ENCODE measurements at regions not wholly inside any gene's neighbourhood (a gene's known extent, or its start where the extent isn't known, plus 50 kb on each side); places are given as distances from the start of the nearest gene placed in this dataset.

DNA sequence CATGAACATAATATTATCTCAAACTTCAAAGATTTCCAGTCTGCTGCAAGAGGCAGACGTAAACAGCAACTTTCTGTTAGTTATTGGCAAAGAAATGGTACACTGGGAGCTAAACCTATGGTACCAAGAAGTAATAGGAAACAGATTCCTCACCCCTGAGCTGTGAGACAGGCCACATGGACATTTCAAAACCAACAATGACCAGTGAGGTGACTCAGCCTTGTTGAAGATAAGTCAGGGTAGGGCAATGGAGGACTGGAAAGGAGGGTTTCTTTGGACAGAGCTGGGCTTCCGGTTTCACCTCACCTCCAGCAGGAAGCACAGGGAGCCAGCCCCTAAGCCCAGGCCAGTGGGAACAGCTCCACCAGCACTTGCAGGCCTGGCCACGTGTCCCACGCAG is 1320.5 kb downstream of the AACS start:
- no peak overlapping the region for H3K27ac ChIP-seq
- in situ Hi-C loops (cut with MboI; ENCODE audit: low pct_unique_long_range_greater_than_20kb in 2 of 9, low sequenced_read_pairs in 9 of 9, unreplicated experiment in 9 of 9): no loop called here
- 0 to 100% (median 50%) methylated on average over 1 to 4 of the region's 4 CpGs; no CpG with 5 or more reads in 1 of the 10 experiments for WGBS, 10 experiments

DNA sequence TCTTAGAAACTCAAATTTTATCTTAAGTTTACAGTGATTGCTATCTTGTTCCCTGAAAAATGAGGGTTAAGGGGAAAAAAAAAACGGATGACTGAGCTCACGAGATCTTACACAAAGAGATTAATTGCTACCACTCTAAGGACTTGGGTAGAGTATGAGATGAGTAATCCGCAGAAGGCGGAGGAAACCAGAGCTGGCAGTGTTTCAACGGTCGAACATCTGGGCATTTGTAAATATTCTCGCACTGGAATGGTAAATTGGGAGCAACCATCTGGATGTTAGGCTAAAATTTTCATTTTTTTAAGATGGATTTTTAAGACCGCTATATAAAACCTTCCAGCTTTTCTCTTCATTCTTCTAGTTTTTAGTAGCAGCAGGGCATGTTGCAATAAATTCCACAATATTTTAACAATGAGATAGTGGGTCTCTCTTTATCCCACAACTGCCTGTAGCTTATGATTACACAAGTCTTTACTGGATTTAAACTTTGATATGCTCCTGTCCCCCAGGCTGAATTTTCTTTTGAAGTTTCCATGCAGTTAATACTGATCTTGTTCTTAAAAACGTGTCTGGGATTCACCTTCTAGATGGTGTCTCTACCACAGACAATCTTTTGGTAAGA is 1324.1 kb downstream of the AACS start:
- 0 to 75% (median 41%) methylated on average over 3 to 9 of the region's 9 CpGs; no CpG with 5 or more reads in 1 of the 10 experiments for WGBS, 10 experiments
- in situ Hi-C loops (cut with MboI; ENCODE audit: low pct_unique_long_range_greater_than_20kb in 2 of 9, low sequenced_read_pairs in 9 of 9, unreplicated experiment in 9 of 9): no loop called here
- Histone ChIP-seq H3K4me1 (replicated peaks in 1 of 2) (no peaks in the 10 kb centered on the region), H3K27ac (no peak overlapping the region), H3K4me3 (no peak overlapping the region)
- peak in 1 of 8 experiments; percentile 48 for ATAC-seq (replicated peaks in 6 of 8)

More for the DNA sequence above, 1320.5 kb downstream of the AACS start:
- no peak for ATAC-seq (replicated peaks in 6 of 8)
- no peaks in the 10 kb centered on the region for H3K4me1 ChIP-seq (replicated peaks in 1 of 2)
- no peak overlapping the region for H3K4me3 ChIP-seq

DNA sequence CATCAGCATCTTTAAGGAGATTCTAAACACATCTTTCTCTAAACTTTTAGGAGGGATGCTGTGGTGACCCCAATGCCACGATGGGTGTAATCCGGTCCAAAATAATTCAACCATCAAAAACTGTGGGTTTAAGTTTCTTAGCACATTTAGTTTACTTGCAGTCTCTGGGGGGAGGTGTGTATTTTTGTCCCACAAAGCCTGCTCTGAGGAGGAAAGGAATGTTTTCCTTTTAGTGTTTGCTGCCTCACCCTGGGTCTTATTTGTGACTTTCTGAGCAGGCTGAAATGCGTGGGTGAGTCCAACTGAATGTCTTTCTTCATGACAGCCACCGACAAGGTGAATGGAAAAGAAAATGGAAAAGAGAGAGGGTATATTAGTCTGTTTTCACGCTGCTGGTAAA is 1324.7 kb downstream of the AACS start:
- Histone ChIP-seq H3K27ac (no peak overlapping the region), H3K4me3 (no peak overlapping the region), H3K4me1 (replicated peaks in 1 of 2) (no peaks in the 10 kb centered on the region)
- ATAC-seq (replicated peaks in 6 of 8): no peak
- 0 to 83% (median 30%) methylated on average over 1 to 5 of the region's 5 CpGs for WGBS, 10 experiments
- in situ Hi-C loops (cut with MboI; ENCODE audit: low pct_unique_long_range_greater_than_20kb in 2 of 9, low sequenced_read_pairs in 9 of 9, unreplicated experiment in 9 of 9): no loop called here

DNA sequence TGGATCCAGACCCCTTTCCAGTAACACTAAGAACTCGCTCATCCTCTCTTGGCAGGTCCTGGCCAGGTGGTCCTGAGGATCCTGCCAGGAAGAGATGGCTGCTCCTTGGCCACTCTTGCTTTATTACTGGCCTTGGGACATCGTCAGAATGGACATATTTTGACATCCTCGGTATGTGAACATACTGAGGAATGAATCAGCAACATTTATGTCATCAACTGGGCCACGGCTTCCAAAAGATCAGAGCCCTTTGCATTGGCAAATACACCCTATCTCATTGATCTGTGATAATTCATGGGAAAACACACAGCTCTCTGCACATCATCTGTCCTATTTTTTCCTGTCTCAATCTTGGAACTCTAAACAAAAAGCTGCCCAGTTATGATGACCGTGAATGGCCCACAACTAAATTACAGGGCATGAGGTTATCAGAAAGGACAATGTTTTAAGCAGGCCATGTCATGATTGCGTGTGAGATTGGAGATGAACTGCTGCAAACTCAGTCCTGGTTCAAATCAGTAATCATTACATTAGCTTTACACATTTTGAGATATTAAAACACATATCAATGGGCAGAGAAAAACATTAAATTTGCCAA is 1325.8 kb downstream of the AACS start:
- H3K27ac ChIP-seq: no peak overlapping the region
- H3K4me3 ChIP-seq: no peak overlapping the region
- 5 to 90% (median 50%) methylated on average over 2 to 5 of the region's 6 CpGs; no CpG with 5 or more reads in 1 of the 10 experiments for WGBS, 10 experiments
- ATAC-seq (replicated peaks in 6 of 8): no peak
- in situ Hi-C loops (cut with MboI; ENCODE audit: low pct_unique_long_range_greater_than_20kb in 2 of 9, low sequenced_read_pairs in 9 of 9, unreplicated experiment in 9 of 9): no loop called here
- H3K4me1 ChIP-seq (replicated peaks in 1 of 2): no peaks in the 10 kb centered on the region

DNA sequence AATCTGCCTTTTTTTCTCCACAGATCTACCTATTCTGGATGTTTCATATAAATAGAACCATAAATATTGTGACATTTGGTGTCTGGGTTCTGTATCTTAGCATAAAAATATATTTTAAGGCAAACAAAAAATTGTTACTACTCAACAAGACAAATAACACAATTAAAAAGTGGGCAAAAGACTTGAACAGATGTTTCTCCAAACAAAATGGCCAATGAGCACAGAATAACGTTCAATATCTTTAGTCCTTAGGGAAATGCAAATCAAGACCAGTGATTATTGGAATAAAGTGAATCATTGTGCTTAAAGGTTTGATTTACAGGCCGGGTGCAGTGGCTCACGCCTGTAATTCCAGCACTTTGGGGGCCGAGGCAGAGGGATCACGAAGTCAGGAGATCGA is 1331.3 kb downstream of the AACS start:
- in situ Hi-C loops (cut with MboI; ENCODE audit: low pct_unique_long_range_greater_than_20kb in 2 of 9, low sequenced_read_pairs in 9 of 9, unreplicated experiment in 9 of 9): no loop called here
- 0 to 92% (median 38%) methylated on average over 1 to 6 of the region's 6 CpGs; no CpG with 5 or more reads in 2 of the 10 experiments for WGBS, 10 experiments
- Histone ChIP-seq H3K27ac (no peak overlapping the region), H3K4me1 (replicated peaks in 1 of 2) (no peaks in the 10 kb centered on the region), H3K4me3 (no peak overlapping the region)
- no peak for ATAC-seq (replicated peaks in 6 of 8)

DNA sequence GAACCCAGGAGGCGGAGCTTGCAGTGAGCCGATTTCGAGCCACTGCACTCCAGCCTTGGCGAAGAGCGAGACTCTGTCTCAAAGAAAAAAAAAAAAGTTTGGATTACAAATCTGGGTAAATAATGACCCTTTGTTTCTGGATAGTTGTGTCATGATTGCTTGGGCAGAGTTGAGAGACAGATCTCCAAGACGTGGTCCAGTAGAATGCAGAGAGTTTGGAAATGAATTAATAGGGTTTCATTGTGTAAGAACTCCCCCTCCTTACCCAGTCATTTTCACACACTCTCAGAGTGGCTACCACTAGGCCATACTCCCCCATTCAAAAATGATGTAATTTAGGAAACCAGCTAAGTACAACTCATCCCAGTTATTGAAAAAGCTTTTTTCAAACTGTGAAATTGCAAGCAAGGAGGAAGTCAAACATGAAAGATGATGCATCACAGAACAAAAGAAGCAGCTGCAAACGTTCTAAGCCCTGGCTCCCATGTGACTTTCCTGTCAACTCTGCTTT is 1331.9 kb downstream of the AACS start:
- Histone ChIP-seq H3K27ac (no peak overlapping the region), H3K4me3 (no peak overlapping the region), H3K4me1 (replicated peaks in 1 of 2) (no peaks in the 10 kb centered on the region)
- 0 to 76% (median 37%) methylated on average over 1 to 7 of the region's 7 CpGs for WGBS, 10 experiments
- peak in 2 of 8 experiments; percentile 89 to 91 for ATAC-seq (replicated peaks in 6 of 8)
- in situ Hi-C loops (cut with MboI; ENCODE audit: low pct_unique_long_range_greater_than_20kb in 2 of 9, low sequenced_read_pairs in 9 of 9, unreplicated experiment in 9 of 9): no loop called here

DNA sequence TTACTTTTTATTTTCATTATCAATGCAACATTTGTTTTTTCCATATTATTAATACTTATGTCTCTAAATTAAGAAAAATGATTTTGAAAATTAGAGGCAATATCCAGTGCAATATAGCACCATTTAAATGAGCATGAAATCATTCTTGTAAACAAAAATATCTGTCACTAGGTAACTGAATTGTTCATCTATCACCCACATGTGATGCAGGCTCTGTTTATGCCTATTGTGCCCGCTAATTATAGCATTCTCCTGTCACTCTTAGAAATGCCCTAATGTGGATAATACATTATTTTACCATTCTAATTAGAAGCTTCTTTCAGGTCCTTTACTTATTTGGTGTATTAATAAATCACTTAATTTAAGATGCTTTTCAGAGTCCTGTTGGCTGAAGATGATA is 1332.4 kb downstream of the AACS start:
- Histone ChIP-seq H3K4me1 (replicated peaks in 1 of 2) (no peaks in the 10 kb centered on the region), H3K4me3 (no peak overlapping the region), H3K27ac (no peak overlapping the region)
- WGBS, 10 experiments: 0 to 91% (median 31%) methylated on average over 1 of the region's 1 CpG; no CpG with 5 or more reads in 2 of the 10 experiments
- peak in 2 of 8 experiments; percentile 51 to 63 for ATAC-seq (replicated peaks in 6 of 8)
- in situ Hi-C loops (cut with MboI; ENCODE audit: low pct_unique_long_range_greater_than_20kb in 2 of 9, low sequenced_read_pairs in 9 of 9, unreplicated experiment in 9 of 9): no loop called here

DNA sequence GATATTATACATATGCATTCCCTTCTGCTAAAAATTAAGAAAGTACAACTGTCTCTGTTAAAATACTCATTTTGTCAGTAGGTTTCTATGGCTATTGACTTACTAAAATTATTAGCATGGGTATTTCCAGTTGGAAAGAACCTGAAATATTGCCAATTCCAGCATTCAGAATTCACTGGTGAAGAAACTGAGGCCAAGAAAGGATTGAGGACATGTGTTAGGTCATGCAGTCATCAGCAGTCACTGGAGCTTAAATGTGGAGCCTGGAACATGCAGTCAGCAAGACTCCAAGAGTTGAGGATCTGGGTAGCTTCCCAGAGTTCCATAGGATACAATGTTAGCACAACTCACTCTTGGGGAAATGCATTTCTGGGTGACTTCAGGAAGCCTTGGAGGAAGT is 1335.6 kb downstream of the AACS start:
- no peak for ATAC-seq (replicated peaks in 6 of 8)
- in situ Hi-C loops (cut with MboI; ENCODE audit: low pct_unique_long_range_greater_than_20kb in 2 of 9, low sequenced_read_pairs in 9 of 9, unreplicated experiment in 9 of 9): no loop called here
- H3K4me1 ChIP-seq (replicated peaks in 1 of 2): no peaks in the 10 kb centered on the region

DNA sequence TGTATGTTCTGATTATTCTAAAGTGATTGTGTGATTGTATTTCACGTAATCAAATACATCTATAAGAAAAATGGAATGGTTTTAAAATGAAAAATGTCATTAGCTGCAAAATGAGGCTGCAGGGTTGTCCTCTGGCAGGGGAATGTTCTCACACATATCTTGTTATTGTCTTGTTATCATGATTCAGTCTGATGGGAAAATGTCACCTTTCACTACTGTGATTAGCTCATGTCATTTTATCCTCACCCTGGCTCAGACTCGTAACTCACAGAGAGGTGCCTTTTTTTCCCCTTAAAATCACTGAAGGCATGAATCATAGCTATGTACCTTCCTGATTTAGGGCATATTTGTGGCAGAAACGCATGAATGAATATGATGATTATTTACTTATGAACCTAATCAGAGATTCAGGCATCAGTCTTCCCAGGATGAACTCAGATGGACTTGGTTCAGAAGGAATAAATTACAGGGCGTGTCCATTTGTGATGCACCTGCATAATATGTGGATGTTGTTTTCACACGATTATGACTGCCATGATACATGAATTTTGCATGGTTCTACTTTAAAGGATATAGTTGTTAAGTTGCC is 1339.2 kb downstream of the AACS start:
- WGBS, 10 experiments: 0 to 86% (median 28%) methylated on average over 1 to 5 of the region's 5 CpGs; no CpG with 5 or more reads in 1 of the 10 experiments
- H3K27ac ChIP-seq: no peak overlapping the region
- in situ Hi-C loops (cut with MboI; ENCODE audit: low pct_unique_long_range_greater_than_20kb in 2 of 9, low sequenced_read_pairs in 9 of 9, unreplicated experiment in 9 of 9): no loop called here
- peak in 1 of 8 experiments; percentile 91 for ATAC-seq (replicated peaks in 6 of 8)
- H3K4me3 ChIP-seq: no peak overlapping the region
- no peaks in the 10 kb centered on the region for H3K4me1 ChIP-seq (replicated peaks in 1 of 2)

More for the DNA sequence above, 1335.6 kb downstream of the AACS start:
- H3K4me3 ChIP-seq: no peak overlapping the region
- H3K27ac ChIP-seq: no peak overlapping the region

DNA sequence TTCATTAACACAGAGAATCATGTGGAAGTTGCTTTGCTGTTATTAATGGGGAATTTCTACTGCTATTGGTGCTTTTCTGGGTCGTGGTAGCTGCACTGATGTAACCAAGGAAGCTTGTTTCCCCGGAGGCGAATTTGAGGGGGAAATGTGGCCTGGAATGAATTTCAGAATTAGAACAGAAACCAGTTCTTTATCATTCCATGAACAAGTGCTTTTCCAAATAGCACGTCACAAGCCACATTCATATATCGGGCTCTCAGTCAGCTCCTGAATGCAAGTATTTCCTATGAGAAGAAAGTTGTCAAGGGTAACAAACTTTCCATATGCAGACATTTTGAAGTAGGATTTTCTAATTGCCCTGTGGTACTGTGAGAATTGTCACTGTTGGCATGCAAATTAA is 1353.2 kb downstream of the AACS start:
- 6 to 45% (median 31%) methylated on average over 1 to 5 of the region's 5 CpGs; no CpG with 5 or more reads in 1 of the 10 experiments for WGBS, 10 experiments
- in situ Hi-C loops (cut with MboI; ENCODE audit: low pct_unique_long_range_greater_than_20kb in 2 of 9, low sequenced_read_pairs in 9 of 9, unreplicated experiment in 9 of 9): no loop called here

DNA sequence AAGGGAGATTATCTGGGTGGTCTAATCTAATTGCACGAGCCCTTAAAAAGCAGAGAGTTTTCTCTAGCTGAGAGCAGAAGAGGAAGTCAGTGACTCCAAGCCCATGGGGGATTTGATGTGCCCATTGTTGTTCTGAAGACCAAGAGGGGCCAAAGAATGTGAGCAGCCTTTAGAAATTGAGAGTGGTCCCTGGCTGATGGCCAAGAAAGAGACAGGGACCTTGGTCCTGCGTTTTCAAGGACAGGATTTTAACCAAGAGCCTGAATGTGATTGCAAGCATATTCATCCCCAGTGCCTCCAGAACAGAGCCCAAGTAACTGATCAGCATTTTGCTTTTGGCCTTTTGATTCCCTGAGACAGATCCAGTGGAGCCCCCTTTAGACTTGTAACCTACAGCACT is 1353.9 kb downstream of the AACS start:
- ATAC-seq (replicated peaks in 6 of 8): peak in 2 of 8 experiments; percentile 32 to 39
- in situ Hi-C loops (cut with MboI; ENCODE audit: low pct_unique_long_range_greater_than_20kb in 2 of 9, low sequenced_read_pairs in 9 of 9, unreplicated experiment in 9 of 9): no loop called here
- Histone ChIP-seq H3K4me1 (replicated peaks in 1 of 2) (no peaks in the 10 kb centered on the region), H3K4me3 (no peak overlapping the region), H3K27ac (no peak overlapping the region)
- WGBS, 10 experiments: 0 to 44% (median 13%) methylated on average over 1 to 2 of the region's 2 CpGs; no CpG with 5 or more reads in 4 of the 10 experiments

More for the DNA sequence above, 1353.2 kb downstream of the AACS start:
- no peaks in the 10 kb centered on the region for H3K4me1 ChIP-seq (replicated peaks in 1 of 2)
- H3K4me3 ChIP-seq: no peak overlapping the region
- no peak overlapping the region for H3K27ac ChIP-seq
- ATAC-seq (replicated peaks in 6 of 8): peak in 3 of 8 experiments; percentile 36 to 85 (median 62)

DNA sequence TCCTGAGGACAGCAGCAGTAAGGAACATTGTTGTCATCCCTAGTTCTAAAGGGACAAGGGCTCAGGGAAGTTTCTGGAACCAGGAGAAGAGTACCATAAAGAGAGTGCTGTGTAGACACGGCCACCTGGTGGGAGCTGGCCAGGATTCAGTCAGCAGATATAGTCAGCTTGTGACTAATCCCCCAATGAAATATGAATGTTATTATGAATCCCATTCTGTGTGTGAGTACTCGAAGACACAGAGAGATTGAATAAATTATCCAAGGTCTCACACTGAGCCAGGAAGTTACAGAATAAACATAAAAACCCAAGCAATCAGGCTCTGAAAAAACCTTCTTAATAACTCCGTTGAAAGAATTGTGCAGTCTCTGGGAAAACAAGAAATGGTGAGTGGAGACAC is 1359.5 kb downstream of the AACS start:
- peak in 2 of 8 experiments; percentile 54 to 74 for ATAC-seq (replicated peaks in 6 of 8)
- H3K4me1 ChIP-seq (replicated peaks in 1 of 2): no peaks in the 10 kb centered on the region
- H3K27ac ChIP-seq: no peak overlapping the region
- in situ Hi-C loops (cut with MboI; ENCODE audit: low pct_unique_long_range_greater_than_20kb in 2 of 9, low sequenced_read_pairs in 9 of 9, unreplicated experiment in 9 of 9): no loop called here
- H3K4me3 ChIP-seq: no peak overlapping the region
- 0 to 80% (median 17%) methylated on average over 1 to 3 of the region's 3 CpGs; no CpG with 5 or more reads in 2 of the 10 experiments for WGBS, 10 experiments

DNA sequence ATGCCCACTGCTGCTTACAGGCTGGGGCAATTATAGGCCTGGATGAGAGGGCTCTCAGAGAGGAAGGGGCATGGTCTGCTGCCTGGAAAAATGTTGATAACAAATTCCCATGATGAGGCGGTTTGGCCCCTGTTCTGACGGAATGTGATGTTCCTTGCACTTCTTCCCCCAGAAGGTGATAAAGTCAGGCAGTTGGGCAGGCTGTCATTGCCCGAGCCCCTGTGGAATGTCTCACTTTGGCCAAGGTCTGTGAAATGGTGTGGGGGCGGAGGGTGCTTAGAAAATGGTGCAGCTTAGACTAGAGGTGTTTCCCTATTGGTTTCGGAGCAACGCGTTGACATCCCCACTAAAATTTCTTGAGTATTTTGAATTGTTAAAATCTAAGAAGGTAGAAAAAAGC is 1360.0 kb downstream of the AACS start:
- H3K27ac ChIP-seq: no peak overlapping the region
- H3K4me1 ChIP-seq (replicated peaks in 1 of 2): no peaks in the 10 kb centered on the region
- in situ Hi-C loops (cut with MboI; ENCODE audit: low pct_unique_long_range_greater_than_20kb in 2 of 9, low sequenced_read_pairs in 9 of 9, unreplicated experiment in 9 of 9): no loop called here
- WGBS, 10 experiments: 40 to 100% (median 84%) methylated on average over 1 to 7 of the region's 7 CpGs; no CpG with 5 or more reads in 1 of the 10 experiments
- no peak for ATAC-seq (replicated peaks in 6 of 8)
- H3K4me3 ChIP-seq: no peak overlapping the region

Measured in motor neuron (in vitro differentiated cells).